Stimulated activated CD4-positive, alpha-beta T cell treated with anti-CD3 and anti-CD28 coated beads, Interleukin-1b, Interleukin-23, amount 100 ng/mL, for 1 hour (primary cell): ENCODE measurements at regions not wholly inside any gene's neighbourhood (a gene's known extent, or its start where the extent isn't known, plus 50 kb on each side); places are given as distances from the start of the nearest gene placed in this dataset.

Experiments used
- DNase-seq, 2 donors: peaks; one replicate each; pipeline ENCODE4 v3.0.0-alpha.2; 2020; ENCODE audit warnings: low read depth in 2 of 2

DNA sequence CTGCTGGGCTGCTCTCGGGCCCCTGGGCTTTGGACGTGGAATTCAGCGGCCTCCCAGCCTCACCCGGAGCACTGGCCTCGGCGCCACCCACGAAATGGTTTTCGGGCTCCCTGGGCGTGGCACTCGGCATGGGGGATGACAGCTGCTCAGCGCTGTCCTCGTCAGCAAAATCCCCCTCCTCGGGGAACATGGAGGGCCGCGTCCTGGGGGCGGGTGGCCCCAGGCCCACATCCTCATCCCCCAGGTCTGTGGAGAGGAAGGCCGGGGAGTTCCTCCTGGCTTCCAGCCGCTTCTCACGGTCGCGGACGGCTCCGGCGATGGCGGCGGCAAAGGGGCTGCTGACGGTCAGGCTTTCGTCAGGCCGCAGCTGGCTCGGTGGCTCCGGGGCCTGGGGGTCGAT is 88.4 kb downstream of the CTTN start:
- DNase-seq: no peak

- no peak for DNase-seq
Measured at GRCh38 chr11:70487160-70487559, 88.8 kb downstream of the CTTN start.

GRCh38 chr11:70487756-70488155 is 89.4 kb downstream of the CTTN start:
- no peak for DNase-seq

- DNase-seq: no peak
Measured at GRCh38 chr11:70488171-70488703, 89.9 kb downstream of the CTTN start.

DNA sequence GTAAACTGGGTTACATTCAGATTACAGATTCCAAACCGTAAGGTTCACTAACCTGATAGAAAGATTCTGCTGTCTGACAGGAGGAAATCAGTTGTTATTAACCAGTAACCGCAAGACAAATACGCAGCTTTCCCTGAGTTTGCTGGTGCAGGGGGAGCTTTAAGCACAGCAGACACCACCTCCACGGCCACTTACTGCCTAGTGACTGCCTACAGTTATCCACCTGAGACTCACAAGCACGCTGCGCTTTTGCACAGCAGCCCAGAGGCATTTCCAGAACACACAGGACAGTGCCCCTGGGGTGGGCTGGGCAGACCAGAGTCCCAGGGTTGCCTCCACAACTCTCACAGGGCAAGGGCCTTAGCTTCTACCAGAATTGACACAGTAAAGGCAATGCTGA is 90.9 kb downstream of the CTTN start:
- no peak for DNase-seq

DNA sequence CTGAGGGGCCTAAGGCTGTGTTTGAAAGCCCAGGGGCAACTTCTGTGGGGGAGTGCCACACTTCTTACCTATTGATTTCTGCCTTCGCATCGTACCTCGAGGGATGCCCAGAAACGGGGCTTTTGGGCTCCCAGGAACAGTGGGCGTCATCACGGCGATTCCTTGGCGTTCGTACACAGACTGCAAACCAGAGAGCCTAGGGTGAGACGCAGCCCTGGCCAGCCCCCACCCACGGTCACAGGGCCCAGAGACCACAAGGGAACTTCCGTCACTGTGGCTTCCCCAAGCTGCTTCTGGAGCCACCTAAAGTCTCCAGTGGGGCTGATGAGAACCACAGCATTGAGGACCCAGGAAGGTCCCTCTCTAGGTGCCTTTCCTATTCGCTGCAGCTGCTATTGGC is 91.9 kb downstream of the CTTN start:
- DNase-seq: no peak

DNA sequence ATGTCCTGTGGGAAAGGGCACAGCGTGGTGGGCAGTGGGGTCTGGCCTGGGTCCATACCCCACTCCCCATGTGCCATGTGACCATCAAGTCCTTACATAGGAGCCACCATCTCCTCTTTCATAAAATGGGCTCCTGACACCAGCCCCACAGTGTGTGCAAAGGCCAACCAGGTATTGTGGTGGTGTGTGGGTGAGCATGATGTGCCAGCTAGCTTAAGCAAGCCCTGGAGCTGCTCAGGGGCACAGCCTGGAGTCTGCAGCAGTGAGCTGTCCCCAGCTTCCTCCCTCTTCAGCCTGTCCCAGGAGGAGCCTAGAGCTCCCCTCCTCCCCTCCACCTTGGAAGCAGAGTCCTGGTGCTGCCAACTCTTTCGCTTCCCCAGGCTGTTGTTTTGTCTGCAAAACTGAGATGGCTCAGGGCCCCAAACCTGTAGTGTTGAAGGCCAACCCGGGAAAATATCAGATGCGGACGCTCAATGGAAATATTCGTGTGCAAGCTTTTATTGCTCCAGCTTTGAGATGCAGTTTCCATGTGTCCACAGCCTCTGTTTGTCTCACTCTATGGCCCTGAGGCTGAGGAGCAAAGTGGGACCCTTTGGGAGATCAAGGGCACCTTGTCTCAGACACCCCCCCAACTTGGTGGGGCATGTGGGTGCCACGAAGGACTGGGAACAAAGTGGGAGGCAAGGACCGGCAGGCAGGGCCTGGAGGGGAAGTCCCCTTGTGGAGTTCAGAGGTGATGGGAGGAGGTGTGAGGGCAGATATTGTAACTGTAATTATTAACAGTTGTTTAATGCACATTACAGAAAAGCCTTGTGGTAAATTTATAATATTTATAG is 92.6 kb downstream of the CTTN start:
- DNase-seq: no peak

DNA sequence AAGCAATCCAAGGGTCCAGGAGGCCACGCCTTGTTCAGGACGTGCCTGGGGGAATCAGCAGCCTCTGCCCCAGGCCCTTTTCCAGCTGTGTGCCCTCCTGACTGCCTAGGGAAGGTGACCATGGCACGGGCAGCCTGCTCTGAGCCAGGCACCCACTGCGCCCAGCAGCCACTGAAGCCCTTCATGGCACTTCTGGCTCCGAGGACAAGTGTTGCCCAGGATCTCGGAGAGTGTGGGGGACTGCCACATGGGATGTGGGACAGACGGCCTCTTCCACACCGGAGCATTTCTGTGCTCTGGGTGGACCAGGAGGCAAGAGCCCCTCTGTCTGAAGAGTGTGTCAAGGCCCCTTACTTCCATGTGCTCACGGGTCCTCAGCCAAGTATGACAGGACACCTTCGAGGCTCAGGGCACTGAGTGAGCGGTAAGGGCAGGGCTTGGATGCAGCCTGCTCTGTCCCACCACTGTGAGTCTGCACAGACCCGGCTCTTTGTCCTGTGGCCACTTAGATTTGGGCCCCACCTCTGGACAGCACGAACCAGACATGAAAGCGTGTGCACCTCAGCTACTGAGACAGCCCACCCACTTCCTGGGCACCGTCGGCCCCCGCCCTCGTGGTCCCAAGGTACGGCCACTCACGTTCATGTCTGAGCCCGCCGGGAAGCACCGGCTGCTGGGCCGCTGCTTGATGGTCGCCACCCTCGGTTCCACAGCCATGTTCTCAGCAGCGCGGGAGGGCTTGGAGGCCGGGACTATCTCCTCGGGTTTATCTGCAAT is 93.6 kb downstream of the CTTN start:
- no peak for DNase-seq

GRCh38 chr11:70493089-70493474 is 94.8 kb downstream of the CTTN start:
- DNase-seq: no peak

- no peak for DNase-seq
Measured at GRCh38 chr11:70493891-70494290, 95.6 kb downstream of the CTTN start.

DNA sequence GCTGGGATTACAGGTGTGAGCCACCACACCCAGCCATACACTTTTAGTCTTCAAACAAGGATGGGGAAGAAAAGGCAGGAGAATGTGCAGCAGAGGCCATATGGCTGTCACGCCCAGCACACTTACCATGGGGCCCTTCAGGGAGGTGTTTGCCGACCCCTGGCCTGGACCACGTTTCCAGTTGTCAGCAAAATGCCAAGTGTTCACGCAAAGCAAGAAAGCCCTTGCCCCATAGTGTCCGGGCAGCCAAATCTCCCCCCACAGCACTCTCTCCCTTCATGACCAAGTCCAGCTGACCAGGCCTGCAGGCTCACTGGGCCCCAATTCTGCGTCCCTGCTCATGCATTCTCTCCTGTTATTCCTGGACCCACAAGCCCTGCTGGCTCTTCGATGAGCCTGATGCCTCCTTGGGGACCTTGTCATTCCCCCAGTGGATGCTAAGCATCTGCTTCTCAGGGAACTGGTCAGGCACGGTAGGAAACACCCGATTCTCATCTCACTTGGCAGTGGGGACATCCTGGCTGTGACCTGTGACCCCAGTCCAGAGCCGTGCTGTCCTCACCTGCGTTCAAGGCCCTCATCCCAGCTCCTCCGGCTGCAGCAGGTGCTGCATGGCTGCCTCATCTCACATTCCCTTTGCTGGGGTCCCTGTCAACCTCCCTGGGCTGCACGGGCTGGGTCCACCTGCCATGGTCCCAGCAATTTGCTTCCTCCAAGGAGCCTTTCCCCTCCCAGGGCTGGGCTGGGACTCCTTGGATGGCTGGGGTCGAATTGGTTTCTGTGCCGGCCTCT is 96.4 kb downstream of the CTTN start:
- no peak for DNase-seq

DNA sequence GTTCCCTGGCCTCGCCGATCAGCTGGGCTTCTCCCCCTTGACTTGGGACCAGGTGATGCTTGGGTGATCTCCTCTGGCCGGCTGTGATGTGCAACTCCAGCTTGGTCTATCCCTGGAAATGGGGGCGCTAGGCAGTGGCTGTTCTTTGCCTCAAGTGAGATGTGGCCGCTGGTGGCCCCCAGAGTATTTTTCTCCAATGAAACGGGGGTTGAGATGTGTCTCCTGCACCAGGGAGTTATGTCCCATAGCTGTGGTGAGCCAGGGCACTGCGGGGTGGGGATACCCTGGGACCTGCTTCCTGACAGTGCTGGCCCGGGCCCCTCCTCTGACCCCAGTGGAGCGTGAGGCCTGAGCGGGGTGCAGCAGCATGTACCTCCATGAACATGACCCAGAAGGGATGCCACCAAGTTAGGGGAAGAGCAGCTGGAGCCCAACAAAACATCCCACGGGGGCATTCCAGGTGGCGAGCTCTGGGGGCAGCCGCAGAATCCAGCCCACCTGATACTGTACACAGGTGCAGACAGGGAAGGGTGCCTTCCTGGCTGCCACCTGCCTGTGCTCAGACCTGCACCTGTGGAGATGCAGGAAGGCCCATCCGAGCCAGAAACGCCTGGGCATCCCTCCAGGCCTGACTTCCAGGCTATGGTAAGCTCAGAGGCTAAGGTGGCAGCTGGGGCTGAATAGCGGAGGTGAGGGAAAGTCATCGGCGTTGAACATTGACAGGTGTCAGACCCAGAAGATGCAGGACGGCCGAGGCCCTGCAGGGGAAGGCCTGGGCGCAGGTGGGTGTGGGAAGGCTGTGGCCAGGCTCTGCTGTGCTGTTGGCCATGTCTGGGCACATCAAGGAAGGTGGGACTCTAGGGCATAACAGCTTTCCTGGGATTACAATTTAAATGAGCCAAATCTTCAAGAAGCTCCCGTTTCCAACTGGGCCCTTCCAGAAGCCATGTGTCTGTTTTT is 97.3 kb downstream of the CTTN start:
- no peak for DNase-seq

- no peak for DNase-seq
Measured at GRCh38 chr11:70496591-70497535, 98.5 kb downstream of the CTTN start.

DNA sequence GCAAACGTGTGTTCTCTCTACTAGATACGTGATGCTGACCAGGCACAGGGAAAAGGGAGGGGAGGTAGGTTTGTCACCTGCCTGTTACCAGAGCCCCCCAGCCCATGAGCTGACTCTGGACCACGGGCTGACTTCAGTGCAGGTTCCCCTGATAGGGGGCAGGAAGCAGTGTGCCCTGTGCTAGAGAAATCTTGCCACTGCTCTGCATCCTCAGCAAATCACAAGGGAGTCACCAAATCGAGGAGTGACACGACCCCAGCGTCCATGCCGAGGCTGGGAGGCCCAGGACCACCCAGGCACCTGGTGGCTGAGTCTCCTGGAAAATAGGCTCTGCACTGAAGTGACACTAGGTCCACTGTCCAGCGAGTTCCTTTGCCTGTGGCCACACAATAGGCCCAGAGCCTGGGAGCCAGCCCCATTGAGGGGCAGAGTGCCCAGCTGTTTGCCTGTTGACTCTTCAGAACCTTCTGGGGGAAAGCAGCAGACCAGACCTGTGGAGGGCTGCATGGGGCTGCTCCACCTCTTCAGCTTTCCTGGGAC is 99.3 kb downstream of the CTTN start:
- DNase-seq: no peak

- no peak for DNase-seq
Measured at GRCh38 chr11:70498171-70498571, 99.8 kb downstream of the CTTN start.

DNA sequence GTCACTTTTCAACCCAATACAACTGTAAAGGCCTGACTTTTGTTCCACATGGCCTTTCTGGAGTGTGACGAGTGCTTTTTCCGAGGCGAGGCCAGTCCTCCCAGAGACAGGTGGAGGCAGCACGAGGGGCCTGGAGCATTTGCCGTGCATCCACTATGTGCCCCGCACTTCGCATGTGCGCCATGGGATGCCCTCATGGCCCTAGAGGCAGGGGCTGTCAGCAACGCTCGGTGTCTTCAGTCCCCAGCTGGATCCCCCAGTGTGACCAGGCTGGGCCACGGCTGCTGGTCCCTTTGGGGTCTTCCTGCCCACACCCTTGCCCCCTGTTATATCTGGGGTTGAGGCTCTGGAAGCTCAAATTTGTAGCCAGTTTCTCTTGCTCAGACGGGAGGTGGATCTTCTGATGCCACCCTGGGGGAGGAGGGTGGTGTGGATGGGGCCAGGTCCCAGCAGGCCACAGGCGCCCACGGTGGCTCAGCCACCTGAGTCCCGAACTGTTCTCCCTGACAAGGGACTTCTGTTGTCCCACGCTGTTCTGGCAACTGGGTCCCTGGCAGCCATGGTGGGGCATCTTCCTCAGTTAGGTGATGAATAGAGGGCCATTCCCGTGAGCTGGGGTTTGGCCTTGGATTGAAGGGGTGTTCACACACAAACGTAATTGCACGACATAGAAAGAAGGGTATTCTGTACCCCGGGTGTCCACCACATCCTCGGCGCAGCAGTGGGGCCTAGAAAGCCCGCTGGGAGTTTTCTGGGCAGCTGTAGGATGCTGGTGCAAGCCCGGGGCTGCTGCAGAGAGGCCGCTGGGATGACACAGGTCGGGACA is 100.9 kb downstream of the CTTN start:
- DNase-seq: no peak

DNA sequence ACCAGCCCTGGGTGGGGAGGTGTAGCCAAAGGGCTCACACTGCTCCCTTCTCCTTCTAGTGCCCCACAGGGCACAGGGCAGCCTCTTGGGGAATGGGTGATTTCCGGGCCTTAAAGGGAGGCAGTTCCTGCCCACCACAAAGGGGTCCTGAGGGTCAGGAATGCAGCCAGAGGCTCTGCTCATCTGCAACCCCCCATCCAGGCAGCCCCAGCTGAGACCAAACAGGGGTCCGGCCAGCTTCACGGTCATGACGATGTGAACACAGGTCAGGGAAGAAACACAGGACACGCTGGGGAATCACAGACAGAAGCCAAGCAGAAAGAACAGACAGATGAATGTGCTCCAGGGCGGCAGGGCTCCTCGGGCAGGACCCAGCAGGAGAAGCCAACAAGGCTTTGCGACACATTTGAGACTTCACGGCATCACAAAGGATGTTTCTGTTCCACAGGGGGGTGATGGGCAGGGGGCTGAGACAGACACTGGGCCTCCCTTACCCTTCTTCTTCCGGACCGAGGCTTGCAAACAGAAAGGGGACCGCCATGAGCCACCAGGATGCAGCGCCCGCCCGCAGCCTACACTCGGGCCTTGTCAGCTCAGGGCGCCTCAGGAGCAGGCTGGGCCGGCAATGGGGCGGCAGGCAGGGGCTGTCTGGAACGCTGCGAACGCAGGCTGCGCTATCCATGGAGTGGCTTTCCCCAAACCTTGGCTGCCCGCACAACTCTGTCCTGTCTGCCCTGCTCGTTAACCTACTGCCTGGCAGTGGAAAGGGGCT is 101.9 kb downstream of the CTTN start:
- no peak for DNase-seq
